Panc1 (cell line): ENCODE measurements at regions not wholly inside any gene's neighbourhood (a gene's known extent, or its start where the extent isn't known, plus 50 kb on each side); places are given as distances from the start of the nearest gene placed in this dataset.

Experiments
- ATAC-seq: fragments of 200-7000 bp; cut with Tn5 transposase; 2 replicates; pipeline ENCODE4 v1.9.1; 2020; ENCODE audit warnings: mild to moderate bottlenecking, moderate library complexity
- BruUV-seq: library from RNA; stranded (reverse); fragments of 400-500 nt; replicated peaks from 2 replicates; lab custom pipeline; 2021; lab: Mats Ljungman, UMichigan
- CTCF ChIA-PET: fragments of 300-600 bp; sonication (Branson Sonifier 250); formaldehyde crosslinking; loops from one replicate; lab custom pipeline; 2022; ENCODE audit warnings: antibody characterized with exemption; lab: Charles Lee
- POLR2A ChIA-PET: fragments of 300-600 bp; sonication (Branson Sonifier 250); formaldehyde crosslinking; loops from one replicate; lab custom pipeline; 2022; ENCODE audit warnings: antibody characterized with exemption; lab: Charles Lee
- DNase-seq: peaks from one replicate; pipeline ENCODE4 v3.0.0-alpha.2; 2010; ENCODE audit warnings: low read depth, low spot score
- H3K27ac ChIP-seq: 2 replicates; pipeline ENCODE4 v1.5.1; 2011; ENCODE audit warnings: mild to moderate bottlenecking, low read length, inconsistent platforms
- H3K27me3 ChIP-seq: fragments of 200-500 bp; sonication (Bioruptor generic); 2 replicates; pipeline ENCODE4 v1.6.0; 2014; ENCODE audit warnings: low read length, inconsistent platforms; ENCODE audit not compliant: control insufficient read depth, insufficient read depth
- H3K36me3 ChIP-seq: fragments of 200-500 bp; sonication (Bioruptor generic); 2 replicates; pipeline ENCODE4 v1.5.1; 2014; ENCODE audit warnings: inconsistent platforms, mild to moderate bottlenecking, low read length, moderate library complexity; ENCODE audit not compliant: control insufficient read depth, insufficient read depth
- H3K4me1 ChIP-seq: 2 replicates; pipeline ENCODE4 v1.5.1; 2011; ENCODE audit warnings: inconsistent platforms, mild to moderate bottlenecking, low read length, moderate library complexity; ENCODE audit not compliant: control insufficient read depth, insufficient read depth
- H3K4me3 ChIP-seq, 2 experiments: 2 replicates each; pipeline ENCODE4 v1.5.1; 2011 to 2012; ENCODE audit warnings: low read depth in 2 of 2, low read length in 2 of 2, mild to moderate bottlenecking in 2 of 2, inconsistent platforms in 1 of 2, moderate library complexity in 1 of 2
- H3K9me3 ChIP-seq: fragments of 200-500 bp; sonication (Bioruptor generic); 2 replicates; pipeline ENCODE4 v1.5.1; 2014; ENCODE audit warnings: low read depth, mild to moderate bottlenecking, inconsistent platforms, low read length, moderate library complexity; ENCODE audit not compliant: control insufficient read depth, insufficient read depth
- POLR2AphosphoS5 ChIP-seq: IDR thresholded peaks from 2 replicates; pipeline ENCODE4 v1.6.1; 2012; ENCODE audit warnings: mild to moderate bottlenecking, low read depth, low read length, moderate library complexity
- SIN3A ChIP-seq: IDR thresholded peaks from 2 replicates; pipeline ENCODE4 v1.6.1; 2012; ENCODE audit warnings: low read depth, mild to moderate bottlenecking, low read length, moderate library complexity, borderline replicate concordance; ENCODE audit not compliant: insufficient read depth
- TCF7L2 ChIP-seq: IDR thresholded peaks from 2 replicates; pipeline ENCODE4 v1.6.1; 2011; ENCODE audit warnings: mild to moderate bottlenecking, low read depth, low read length, inconsistent platforms
- in situ Hi-C: cut with HindIII; loops from 2 replicates; pipeline ENCODE4 v1.10.0; 2016; ENCODE audit warnings: low sequenced_read_pairs, low pct_unique_long_range_greater_than_20kb
- intact Hi-C: fragments of 100-400 bp; cut with micrococcal nuclease; formaldehyde crosslinking; loops from one replicate; pipeline ENCODE4 v1.10.0; 2022; ENCODE audit not compliant: unreplicated experiment
- TF ChIP-seq, protein P1 (sequence below), 2 experiments: IDR thresholded peaks; 2 replicates each; pipeline ENCODE4 v1.6.1; 2011 to 2012; ENCODE audit warnings: low read depth in 2 of 2, control low read depth in 1 of 2, low read length in 1 of 2, mild to moderate bottlenecking in 1 of 2, moderate library complexity in 1 of 2; ENCODE audit not compliant: insufficient read depth in 1 of 2
- TF ChIP-seq, protein P2 (sequence below): fragments of 450-650 bp; IDR thresholded peaks from 2 replicates; pipeline ENCODE4 v1.5.1; 2017; ENCODE audit warnings: mild to moderate bottlenecking

DNA sequence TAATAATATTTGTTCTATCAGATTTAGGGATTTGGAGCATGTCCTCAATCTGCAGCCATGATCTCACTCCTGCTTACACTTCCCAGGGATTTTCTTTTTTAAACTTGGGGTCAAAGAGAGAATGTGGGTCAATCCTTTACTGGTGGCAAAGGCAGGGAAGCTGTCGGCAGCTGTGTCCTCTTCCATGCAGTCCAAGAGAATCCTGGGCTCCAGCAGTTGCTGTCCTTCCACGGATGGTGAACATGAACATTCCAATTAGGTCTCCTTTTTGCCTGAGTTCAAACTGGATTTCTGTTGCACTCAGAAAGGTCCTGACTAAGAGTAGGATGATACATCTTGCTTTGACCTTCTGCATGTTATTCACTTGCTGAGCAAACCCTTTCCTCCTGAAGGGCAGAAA, 73.9 kb downstream of the ARL6IP4 start:
- intact Hi-C loops = no loop called here
- in situ Hi-C loops = no loop called here
- TF ChIP-seq TCF7L2 (no peak), SIN3A (no peak), POLR2AphosphoS5 (no peak)
- TF ChIP-seq, protein P1, sequence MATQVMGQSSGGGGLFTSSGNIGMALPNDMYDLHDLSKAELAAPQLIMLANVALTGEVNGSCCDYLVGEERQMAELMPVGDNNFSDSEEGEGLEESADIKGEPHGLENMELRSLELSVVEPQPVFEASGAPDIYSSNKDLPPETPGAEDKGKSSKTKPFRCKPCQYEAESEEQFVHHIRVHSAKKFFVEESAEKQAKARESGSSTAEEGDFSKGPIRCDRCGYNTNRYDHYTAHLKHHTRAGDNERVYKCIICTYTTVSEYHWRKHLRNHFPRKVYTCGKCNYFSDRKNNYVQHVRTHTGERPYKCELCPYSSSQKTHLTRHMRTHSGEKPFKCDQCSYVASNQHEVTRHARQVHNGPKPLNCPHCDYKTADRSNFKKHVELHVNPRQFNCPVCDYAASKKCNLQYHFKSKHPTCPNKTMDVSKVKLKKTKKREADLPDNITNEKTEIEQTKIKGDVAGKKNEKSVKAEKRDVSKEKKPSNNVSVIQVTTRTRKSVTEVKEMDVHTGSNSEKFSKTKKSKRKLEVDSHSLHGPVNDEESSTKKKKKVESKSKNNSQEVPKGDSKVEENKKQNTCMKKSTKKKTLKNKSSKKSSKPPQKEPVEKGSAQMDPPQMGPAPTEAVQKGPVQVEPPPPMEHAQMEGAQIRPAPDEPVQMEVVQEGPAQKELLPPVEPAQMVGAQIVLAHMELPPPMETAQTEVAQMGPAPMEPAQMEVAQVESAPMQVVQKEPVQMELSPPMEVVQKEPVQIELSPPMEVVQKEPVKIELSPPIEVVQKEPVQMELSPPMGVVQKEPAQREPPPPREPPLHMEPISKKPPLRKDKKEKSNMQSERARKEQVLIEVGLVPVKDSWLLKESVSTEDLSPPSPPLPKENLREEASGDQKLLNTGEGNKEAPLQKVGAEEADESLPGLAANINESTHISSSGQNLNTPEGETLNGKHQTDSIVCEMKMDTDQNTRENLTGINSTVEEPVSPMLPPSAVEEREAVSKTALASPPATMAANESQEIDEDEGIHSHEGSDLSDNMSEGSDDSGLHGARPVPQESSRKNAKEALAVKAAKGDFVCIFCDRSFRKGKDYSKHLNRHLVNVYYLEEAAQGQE (IDR thresholded peaks at IDR 0.05; ENCODE audit: insufficient read depth in 1 of 2, low read depth in 2 of 2, low read length in 1 of 2) = no peak
- TF ChIP-seq, protein P2, sequence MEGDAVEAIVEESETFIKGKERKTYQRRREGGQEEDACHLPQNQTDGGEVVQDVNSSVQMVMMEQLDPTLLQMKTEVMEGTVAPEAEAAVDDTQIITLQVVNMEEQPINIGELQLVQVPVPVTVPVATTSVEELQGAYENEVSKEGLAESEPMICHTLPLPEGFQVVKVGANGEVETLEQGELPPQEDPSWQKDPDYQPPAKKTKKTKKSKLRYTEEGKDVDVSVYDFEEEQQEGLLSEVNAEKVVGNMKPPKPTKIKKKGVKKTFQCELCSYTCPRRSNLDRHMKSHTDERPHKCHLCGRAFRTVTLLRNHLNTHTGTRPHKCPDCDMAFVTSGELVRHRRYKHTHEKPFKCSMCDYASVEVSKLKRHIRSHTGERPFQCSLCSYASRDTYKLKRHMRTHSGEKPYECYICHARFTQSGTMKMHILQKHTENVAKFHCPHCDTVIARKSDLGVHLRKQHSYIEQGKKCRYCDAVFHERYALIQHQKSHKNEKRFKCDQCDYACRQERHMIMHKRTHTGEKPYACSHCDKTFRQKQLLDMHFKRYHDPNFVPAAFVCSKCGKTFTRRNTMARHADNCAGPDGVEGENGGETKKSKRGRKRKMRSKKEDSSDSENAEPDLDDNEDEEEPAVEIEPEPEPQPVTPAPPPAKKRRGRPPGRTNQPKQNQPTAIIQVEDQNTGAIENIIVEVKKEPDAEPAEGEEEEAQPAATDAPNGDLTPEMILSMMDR = no peak
- POLR2A ChIA-PET = no interaction called here
- BruUV-seq = no TSS peak
- H3K4me3 ChIP-seq = no peak overlapping the region
- H3K9me3 ChIP-seq = no peaks in the 10 kb centered on the region
- no peak for DNase-seq
- no peak for ATAC-seq
- H3K27me3 ChIP-seq = no peaks in the 10 kb centered on the region
- no peaks in the 10 kb centered on the region for H3K36me3 ChIP-seq
- CTCF ChIA-PET = no interaction called here
- peaks cover 15% of the 10 kb centered on the region for H3K4me1 ChIP-seq
- no peak overlapping the region for H3K27ac ChIP-seq

DNA sequence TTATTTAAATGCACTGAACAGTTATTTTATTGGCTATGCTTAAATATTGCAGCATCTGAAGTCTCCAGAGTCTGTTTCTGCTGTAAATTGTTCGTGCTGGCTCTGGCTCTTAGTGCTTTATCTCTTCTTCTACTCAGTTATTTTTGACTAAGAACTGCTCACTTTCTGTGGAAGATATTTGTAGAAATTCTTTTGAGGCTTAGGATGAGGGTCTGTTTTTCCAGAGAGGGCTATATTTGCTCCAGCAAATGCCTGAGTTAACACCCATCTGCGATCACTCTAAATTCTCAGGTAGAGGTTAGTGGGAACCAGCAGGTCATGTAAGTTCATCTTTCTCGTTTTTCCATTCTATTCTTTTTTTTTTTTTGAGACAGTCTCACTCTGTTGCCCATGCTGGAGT, 71.1 kb downstream of the ARL6IP4 start:
- H3K4me1 ChIP-seq = peaks cover 11% of the 10 kb centered on the region
- no TSS peak for BruUV-seq
- no peak for TF ChIP-seq TCF7L2
- TF ChIP-seq, protein P2 = no peak
- TF ChIP-seq SIN3A = no peak
- TF ChIP-seq, protein P1 (IDR thresholded peaks at IDR 0.05; ENCODE audit: insufficient read depth in 1 of 2, low read depth in 2 of 2, low read length in 1 of 2) = no peak
- TF ChIP-seq POLR2AphosphoS5 = no peak

More for the DNA sequence above, 71.1 kb downstream of the ARL6IP4 start:
- Histone ChIP-seq H3K9me3 (no peaks in the 10 kb centered on the region), H3K4me3 (no peak overlapping the region), H3K36me3 (no peaks in the 10 kb centered on the region), H3K27ac (no peak overlapping the region), H3K27me3 (no peaks in the 10 kb centered on the region)
- DNase-seq (no peak), ATAC-seq (no peak)
- intact Hi-C loops = no loop called here
- ChIA-PET CTCF (no interaction called here), POLR2A (no interaction called here)
- in situ Hi-C loops = no loop called here
